Liver (tissue), 8 donors: ENCODE measurements at regions not wholly inside any gene's neighbourhood (a gene's known extent, or its start where the extent isn't known, plus 50 kb on each side); places are given as distances from the start of the nearest gene placed in this dataset.
A peak's percentile ranks its signal among the peaks of the same experiment; 100 is the strongest.

ENCODE experiments used
- DNase-seq: peaks from one replicate; pipeline ENCODE4 v3.0.0-alpha.2; 2017; ENCODE audit warnings: low spot score
- H3K27ac ChIP-seq, 2 donors: one replicate each; pipeline ENCODE4 v1.7.0; 2013; ENCODE audit warnings: inconsistent platforms in 2 of 2, low read length in 2 of 2, control low read depth in 1 of 2, low read depth in 1 of 2, mild to moderate bottlenecking in 1 of 2
- H3K27me3 ChIP-seq, 4 donors: one replicate each; pipeline versions ENCODE4 v1.6.1 to v1.7.0; 2013; ENCODE audit warnings: low read length in 3 of 4, inconsistent platforms in 1 of 4, mild to moderate bottlenecking in 1 of 4, moderate library complexity in 1 of 4; ENCODE audit not compliant: control insufficient read depth in 4 of 4, insufficient read depth in 4 of 4
- H3K36me3 ChIP-seq, 4 donors: one replicate each; pipeline versions ENCODE4 v1.6.1 to v1.7.0; 2013; ENCODE audit warnings: low read length in 3 of 4, mild to moderate bottlenecking in 3 of 4, low read depth in 1 of 4, moderate library complexity in 1 of 4; ENCODE audit not compliant: control insufficient read depth in 4 of 4, insufficient read depth in 3 of 4
- H3K4me1 ChIP-seq, 4 donors: one replicate each; pipeline versions ENCODE4 v1.6.1 to v1.7.0; 2013; ENCODE audit warnings: low read length in 3 of 4, mild to moderate bottlenecking in 3 of 4, moderate library complexity in 1 of 4; ENCODE audit not compliant: control insufficient read depth in 4 of 4, insufficient read depth in 4 of 4
- H3K4me3 ChIP-seq, 3 donors: one replicate each; pipeline versions ENCODE4 v1.6.1 to v1.7.0; 2013; ENCODE audit warnings: low read length in 3 of 3, control low read depth in 1 of 3, low read depth in 1 of 3, mild to moderate bottlenecking in 1 of 3
- H3K9ac ChIP-seq, 2 donors: one replicate each; pipeline ENCODE4 v1.7.0; 2013; ENCODE audit warnings: low read length in 2 of 2, mild to moderate bottlenecking in 2 of 2, moderate library complexity in 2 of 2, control low read depth in 1 of 2, low read depth in 1 of 2
- H3K9me3 ChIP-seq, 4 donors: one replicate each; pipeline versions ENCODE4 v1.6.1 to v1.7.0; 2013; ENCODE audit warnings: low read length in 3 of 4; ENCODE audit not compliant: control insufficient read depth in 4 of 4
- EGR1 ChIP-seq, 2 donors: IDR thresholded peaks; 2 replicates each; pipeline ENCODE4 v1.6.1; 2016 to 2018; ENCODE audit warnings: antibody characterized with exemption in 2 of 2, low read depth in 2 of 2
- FOXA1 ChIP-seq: IDR thresholded peaks from 2 replicates; pipeline ENCODE4 v1.6.1; 2016; ENCODE audit warnings: antibody characterized with exemption
- FOXA2 ChIP-seq: IDR thresholded peaks from 2 replicates; pipeline ENCODE4 v1.6.1; 2016; ENCODE audit warnings: antibody characterized with exemption
- GABPA ChIP-seq, 2 donors: IDR thresholded peaks in 1 of 2; conservative IDR thresholded peaks in 1 of 2; 2 replicates each; pipeline ENCODE4 v1.6.1; 2016; ENCODE audit warnings: antibody characterized with exemption in 2 of 2, mild to moderate bottlenecking in 1 of 2, moderate library complexity in 1 of 2
- HNF4A ChIP-seq, 2 donors: conservative IDR thresholded peaks; 2 replicates each; pipeline ENCODE4 v1.6.1; 2016; ENCODE audit warnings: antibody characterized with exemption in 2 of 2, mild to moderate bottlenecking in 2 of 2
- HNF4G ChIP-seq: IDR thresholded peaks from 2 replicates; pipeline ENCODE4 v1.6.1; 2016; ENCODE audit warnings: antibody characterized with exemption
- JUND ChIP-seq, 2 donors: IDR thresholded peaks; 2 replicates each; pipeline ENCODE4 v1.6.1; 2016; ENCODE audit warnings: antibody characterized with exemption in 2 of 2
- NR2F2 ChIP-seq: IDR thresholded peaks from 2 replicates; pipeline ENCODE4 v1.6.1; 2016; ENCODE audit warnings: antibody characterized with exemption
- RAD21 ChIP-seq, 2 donors: IDR thresholded peaks; 2 replicates each; pipeline ENCODE4 v1.6.1; 2016; ENCODE audit warnings: antibody characterized with exemption in 2 of 2, mild to moderate bottlenecking in 2 of 2
- REST ChIP-seq: IDR thresholded peaks from 2 replicates; pipeline ENCODE4 v1.6.1; 2016; ENCODE audit warnings: antibody characterized with exemption, mild to moderate bottlenecking
- RXRA ChIP-seq, 2 donors: IDR thresholded peaks; 2 replicates each; pipeline ENCODE4 v1.6.1; 2017 to 2018; ENCODE audit warnings: antibody characterized with exemption in 2 of 2, mild to moderate bottlenecking in 1 of 2
- SP1 ChIP-seq: IDR thresholded peaks from 2 replicates; pipeline ENCODE4 v1.6.1; 2018; ENCODE audit warnings: antibody characterized with exemption, mild to moderate bottlenecking
- TAF1 ChIP-seq: conservative IDR thresholded peaks from 2 replicates; pipeline ENCODE4 v1.6.1; 2016; ENCODE audit warnings: antibody characterized with exemption, mild to moderate bottlenecking
- YY1 ChIP-seq: IDR thresholded peaks from 2 replicates; pipeline ENCODE4 v1.6.1; 2016; ENCODE audit warnings: antibody characterized with exemption, mild to moderate bottlenecking
- ZBTB33 ChIP-seq: IDR thresholded peaks from 2 replicates; pipeline ENCODE4 v1.6.1; 2016; ENCODE audit warnings: antibody characterized with exemption
- WGBS: extraction: QIAGEN DNeasy Blood & Tissue Kit; methylation state at CpG from one replicate; pipeline ENCODE4 v1.1.7; 2013; 5-methylcytosine and 5-hydroxymethylcytosine counted together
- TF ChIP-seq, protein P1 (sequence below): fragments of 150-350 bp; IDR thresholded peaks from 2 replicates; pipeline ENCODE4 v1.5.1; 2017; ENCODE audit warnings: improper control_type of control experiment, low read depth, low read length; ENCODE audit not compliant: missing input control
- TF ChIP-seq, protein P2 (sequence below): IDR thresholded peaks from 2 replicates; pipeline ENCODE4 v1.6.1; 2016; ENCODE audit warnings: antibody characterized with exemption
- TF ChIP-seq, protein P3 (sequence below): IDR thresholded peaks from 2 replicates; pipeline ENCODE4 v1.6.1; 2016; ENCODE audit warnings: antibody characterized with exemption
- donor health status: healthy.
- donor health status: healthy.
- donor health status: healthy.
- donor health status: healthy.
- donor health status: healthy.

- H3K27ac ChIP-seq = peak overlapping the region; percentile 65 to 85
- peak overlapping the region in 1 of 2 donors; percentile 67 for H3K9ac ChIP-seq
- no peak for TF ChIP-seq NR2F2
- TF ChIP-seq JUND (IDR thresholded peaks at IDR 0.05) = peak in 1 of 2 donors; percentile 52
- peak; percentile 36 for TF ChIP-seq HNF4G
- TF ChIP-seq GABPA (IDR thresholded peaks at IDR 0.05 in 1 of 2, conservative IDR thresholded peaks at IDR 0.05 in 1 of 2) = no peak
- TF ChIP-seq, protein P1, sequence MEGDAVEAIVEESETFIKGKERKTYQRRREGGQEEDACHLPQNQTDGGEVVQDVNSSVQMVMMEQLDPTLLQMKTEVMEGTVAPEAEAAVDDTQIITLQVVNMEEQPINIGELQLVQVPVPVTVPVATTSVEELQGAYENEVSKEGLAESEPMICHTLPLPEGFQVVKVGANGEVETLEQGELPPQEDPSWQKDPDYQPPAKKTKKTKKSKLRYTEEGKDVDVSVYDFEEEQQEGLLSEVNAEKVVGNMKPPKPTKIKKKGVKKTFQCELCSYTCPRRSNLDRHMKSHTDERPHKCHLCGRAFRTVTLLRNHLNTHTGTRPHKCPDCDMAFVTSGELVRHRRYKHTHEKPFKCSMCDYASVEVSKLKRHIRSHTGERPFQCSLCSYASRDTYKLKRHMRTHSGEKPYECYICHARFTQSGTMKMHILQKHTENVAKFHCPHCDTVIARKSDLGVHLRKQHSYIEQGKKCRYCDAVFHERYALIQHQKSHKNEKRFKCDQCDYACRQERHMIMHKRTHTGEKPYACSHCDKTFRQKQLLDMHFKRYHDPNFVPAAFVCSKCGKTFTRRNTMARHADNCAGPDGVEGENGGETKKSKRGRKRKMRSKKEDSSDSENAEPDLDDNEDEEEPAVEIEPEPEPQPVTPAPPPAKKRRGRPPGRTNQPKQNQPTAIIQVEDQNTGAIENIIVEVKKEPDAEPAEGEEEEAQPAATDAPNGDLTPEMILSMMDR = no peak
- peak; percentile 66 to 67 for TF ChIP-seq RXRA (IDR thresholded peaks at IDR 0.05)
- TF ChIP-seq REST = no peak
- peak; percentile 48 for TF ChIP-seq FOXA2
- peak; percentile 64 for TF ChIP-seq SP1
- TF ChIP-seq RAD21 (IDR thresholded peaks at IDR 0.05) = peak in 1 of 2 donors; percentile 26
- peak; percentile 58 to 65 for TF ChIP-seq HNF4A (conservative IDR thresholded peaks at IDR 0.05)
- peak; percentile 38 for TF ChIP-seq FOXA1
- TF ChIP-seq, protein P2, sequence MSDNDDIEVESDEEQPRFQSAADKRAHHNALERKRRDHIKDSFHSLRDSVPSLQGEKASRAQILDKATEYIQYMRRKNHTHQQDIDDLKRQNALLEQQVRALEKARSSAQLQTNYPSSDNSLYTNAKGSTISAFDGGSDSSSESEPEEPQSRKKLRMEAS = peak; percentile 38
- TF ChIP-seq EGR1 (IDR thresholded peaks at IDR 0.05; ENCODE audit: low read depth in 2 of 2) = no peak
- TF ChIP-seq, protein P3, sequence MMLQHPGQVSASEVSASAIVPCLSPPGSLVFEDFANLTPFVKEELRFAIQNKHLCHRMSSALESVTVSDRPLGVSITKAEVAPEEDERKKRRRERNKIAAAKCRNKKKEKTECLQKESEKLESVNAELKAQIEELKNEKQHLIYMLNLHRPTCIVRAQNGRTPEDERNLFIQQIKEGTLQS = no peak
- TF ChIP-seq TAF1 = no peak
- peak; percentile 77 for TF ChIP-seq YY1
- TF ChIP-seq ZBTB33 = no peak
- peak overlapping the region in 1 of 3 donors; percentile 21 for H3K4me3 ChIP-seq
- peaks cover 4 to 65% (median 51%) of the 10 kb centered on the region in 4 donors for H3K4me1 ChIP-seq
- no peaks in the 10 kb centered on the region for H3K9me3 ChIP-seq
- WGBS = 37% methylated on average over 5 of the region's 5 CpGs
- H3K36me3 ChIP-seq = no peaks in the 10 kb centered on the region
- DNase-seq = no peak
- no peaks in the 10 kb centered on the region for H3K27me3 ChIP-seq
These were observed 92.7 kb downstream of the PCSK1 start for GRCh38 chr5:96340357-96340756.
